K562 (cell line): ENCODE measurements at regions not wholly inside any gene's neighbourhood (a gene's known extent, or its start where the extent isn't known, plus 50 kb on each side); places are given as distances from the start of the nearest gene placed in this dataset.

Source experiments
- CBX3 ChIP-seq, 2 experiments: IDR thresholded peaks; 1 replicate in 1 of 2; 2 replicates in 1 of 2; pipeline ENCODE4 v1.6.1; 2012; ENCODE audit warnings: inconsistent platforms in 2 of 2, low read length in 2 of 2, borderline replicate concordance in 1 of 2, control low read depth in 1 of 2
- CBX5 ChIP-seq: IDR thresholded peaks from 2 replicates; pipeline ENCODE4 v1.6.1; 2014; ENCODE audit warnings: low read depth, borderline replicate concordance
- CEBPB ChIP-seq: fragments of 450-650 bp; IDR thresholded peaks from 2 replicates; pipeline ENCODE4 v1.6.1; 2016; ENCODE audit warnings: missing genetic modification characterization, missing compliant biosample characterization
- CHD2 ChIP-seq: IDR thresholded peaks from 2 replicates; pipeline ENCODE4 v1.6.1; 2011; ENCODE audit warnings: low read depth, low read length
- MTA2 ChIP-seq: fragments of 450-650 bp; IDR thresholded peaks from 2 replicates; pipeline ENCODE4 v1.6.1; 2016; ENCODE audit warnings: low read depth
- NR2C2 ChIP-seq, 2 experiments: fragments of 200-800 bp in 1 of 2; sonication (Bioruptor generic) in 1 of 2; sonication (generic) in 1 of 2; formaldehyde crosslinking in 1 of 2; IDR thresholded peaks; 2 replicates each; pipeline versions ENCODE4 v1.6.1 to v1.8.0; 2016 to 2022; ENCODE audit warnings: mild to moderate bottlenecking in 1 of 2, missing compliant biosample characterization in 1 of 2, missing genetic modification characterization in 1 of 2, missing genetic modification reagents in 1 of 2
- POLR2A ChIP-seq: fragments of 450-650 bp; conservative IDR thresholded peaks from 2 replicates; pipeline ENCODE4 v1.6.1; 2016
- REST ChIP-seq, 2 experiments: fragments of 450-650 bp; formaldehyde crosslinking in 1 of 2; IDR thresholded peaks; 2 replicates each; pipeline versions ENCODE4 v1.4.0 to v1.6.1; 2014 to 2020; ENCODE audit warnings: mild to moderate bottlenecking in 2 of 2, borderline replicate concordance in 1 of 2, low read depth in 1 of 2
- RFX5 ChIP-seq: IDR thresholded peaks from 2 replicates; pipeline ENCODE4 v1.6.1; 2011; ENCODE audit warnings: low read depth, mild to moderate bottlenecking, improper control_type of control experiment, low read length
- SRF ChIP-seq, 2 experiments: fragments of 250-450, 450-650 bp in 1 of 2; sonication (Bioruptor Pico) in 1 of 2; sonication (generic) in 1 of 2; formaldehyde crosslinking; IDR thresholded peaks; 2 replicates each; pipeline versions ENCODE4 v1.5.0 to v1.5.1; 2020 to 2022; ENCODE audit warnings: mild to moderate bottlenecking in 1 of 2, missing genetic modification reagents in 1 of 2
- ZNF449 ChIP-seq: fragments of 250-450 bp; sonication (Bioruptor Pico); IDR thresholded peaks from 2 replicates; pipeline ENCODE4 v1.8.0; 2022; ENCODE audit warnings: moderate library complexity, mild to moderate bottlenecking, inconsistent platforms
- TF ChIP-seq, protein P1 (sequence below): sonication (generic); formaldehyde crosslinking; IDR thresholded peaks from 2 replicates; pipeline ENCODE4 v1.8.0; 2022; ENCODE audit warnings: mild to moderate bottlenecking, low read depth, missing genetic modification reagents
- TF ChIP-seq, protein P2 (sequence below): sonication (generic); formaldehyde crosslinking; IDR thresholded peaks from 2 replicates; pipeline ENCODE4 v1.8.1; 2023; ENCODE audit warnings: mild to moderate bottlenecking, missing genetic modification reagents

GRCh38 chr13:65857942-65858565 is 1372.1 kb downstream of the PCDH9 start:
- TF ChIP-seq MTA2: no peak
- no peak for TF ChIP-seq CBX3 (IDR thresholded peaks at IDR 0.05; ENCODE audit: borderline replicate concordance in 1 of 2, low read length in 2 of 2)
- TF ChIP-seq CHD2: no peak
- TF ChIP-seq SRF (CRISPR knock-in tag; IDR thresholded peaks at IDR 0.05): no peak
- no peak for TF ChIP-seq NR2C2 (CRISPR knock-in tag; IDR thresholded peaks at IDR 0.05)
- TF ChIP-seq NR2C2 (tag; IDR thresholded peaks at IDR 0.05): no peak
- no peak for TF ChIP-seq CBX5
- no peak for TF ChIP-seq REST (IDR thresholded peaks at IDR 0.05; ENCODE audit: borderline replicate concordance)
- TF ChIP-seq REST (CRISPR knock-in tag; IDR thresholded peaks at IDR 0.05; ENCODE audit: low read depth): no peak
- no peak for TF ChIP-seq POLR2A
- TF ChIP-seq RFX5: no peak
- TF ChIP-seq, protein P1, sequence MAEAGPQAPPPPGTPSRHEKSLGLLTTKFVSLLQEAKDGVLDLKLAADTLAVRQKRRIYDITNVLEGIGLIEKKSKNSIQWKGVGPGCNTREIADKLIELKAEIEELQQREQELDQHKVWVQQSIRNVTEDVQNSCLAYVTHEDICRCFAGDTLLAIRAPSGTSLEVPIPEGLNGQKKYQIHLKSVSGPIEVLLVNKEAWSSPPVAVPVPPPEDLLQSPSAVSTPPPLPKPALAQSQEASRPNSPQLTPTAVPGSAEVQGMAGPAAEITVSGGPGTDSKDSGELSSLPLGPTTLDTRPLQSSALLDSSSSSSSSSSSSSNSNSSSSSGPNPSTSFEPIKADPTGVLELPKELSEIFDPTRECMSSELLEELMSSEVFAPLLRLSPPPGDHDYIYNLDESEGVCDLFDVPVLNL (CRISPR knock-in tag): no peak
- no peak for TF ChIP-seq CEBPB (tag)
- TF ChIP-seq ZNF449 (CRISPR knock-in tag): no peak
- TF ChIP-seq, protein P2, sequence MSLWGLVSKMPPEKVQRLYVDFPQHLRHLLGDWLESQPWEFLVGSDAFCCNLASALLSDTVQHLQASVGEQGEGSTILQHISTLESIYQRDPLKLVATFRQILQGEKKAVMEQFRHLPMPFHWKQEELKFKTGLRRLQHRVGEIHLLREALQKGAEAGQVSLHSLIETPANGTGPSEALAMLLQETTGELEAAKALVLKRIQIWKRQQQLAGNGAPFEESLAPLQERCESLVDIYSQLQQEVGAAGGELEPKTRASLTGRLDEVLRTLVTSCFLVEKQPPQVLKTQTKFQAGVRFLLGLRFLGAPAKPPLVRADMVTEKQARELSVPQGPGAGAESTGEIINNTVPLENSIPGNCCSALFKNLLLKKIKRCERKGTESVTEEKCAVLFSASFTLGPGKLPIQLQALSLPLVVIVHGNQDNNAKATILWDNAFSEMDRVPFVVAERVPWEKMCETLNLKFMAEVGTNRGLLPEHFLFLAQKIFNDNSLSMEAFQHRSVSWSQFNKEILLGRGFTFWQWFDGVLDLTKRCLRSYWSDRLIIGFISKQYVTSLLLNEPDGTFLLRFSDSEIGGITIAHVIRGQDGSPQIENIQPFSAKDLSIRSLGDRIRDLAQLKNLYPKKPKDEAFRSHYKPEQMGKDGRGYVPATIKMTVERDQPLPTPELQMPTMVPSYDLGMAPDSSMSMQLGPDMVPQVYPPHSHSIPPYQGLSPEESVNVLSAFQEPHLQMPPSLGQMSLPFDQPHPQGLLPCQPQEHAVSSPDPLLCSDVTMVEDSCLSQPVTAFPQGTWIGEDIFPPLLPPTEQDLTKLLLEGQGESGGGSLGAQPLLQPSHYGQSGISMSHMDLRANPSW (CRISPR knock-in tag): no peak
